Islet precursor cell (in vitro differentiated cells): ENCODE measurements at regions not wholly inside any gene's neighbourhood (a gene's known extent, or its start where the extent isn't known, plus 50 kb on each side); places are given as distances from the start of the nearest gene placed in this dataset.
"Not testable (repeated sequence)": the region's sequence is repeated elsewhere in the genome, so short reads cannot be mapped to it uniquely, and the experiment has no call there.

Experiments used
- DNase-seq: peaks from one replicate; pipeline ENCODE4 v3.0.0-alpha.2; 2018

- DNase-seq, result no peak
Measured at GRCh38 chr2:175401956-175402469, 220.5 kb upstream of the ATP5MC3 start.

GRCh38 chr2:175400975-175401374 is 219.5 kb upstream of the ATP5MC3 start:
- no peak for DNase-seq

- no peak for DNase-seq
Measured at GRCh38 chr2:175399326-175399725, 217.8 kb upstream of the ATP5MC3 start.

- DNase-seq, result no peak
Measured at GRCh38 chr2:175398848-175399247, 217.3 kb upstream of the ATP5MC3 start.

- no peak for DNase-seq
Measured at GRCh38 chr2:175396696-175397095, 215.2 kb upstream of the ATP5MC3 start.

GRCh38 chr2:175393851-175394250 is 212.3 kb upstream of the ATP5MC3 start:
- DNase-seq, result no peak

GRCh38 chr2:175383286-175383685 is 201.8 kb upstream of the ATP5MC3 start:
- DNase-seq, result no peak

GRCh38 chr2:175373729-175374128 is 192.2 kb upstream of the ATP5MC3 start:
- DNase-seq, result no peak

- DNase-seq, result no peak
Measured at GRCh38 chr2:175372704-175373701, 191.5 kb upstream of the ATP5MC3 start.

GRCh38 chr2:175371378-175371777 is 189.9 kb upstream of the ATP5MC3 start:
- DNase-seq, result no peak

GRCh38 chr2:175366815-175367214 is 185.3 kb upstream of the ATP5MC3 start:
- peak; percentile 71 for DNase-seq

GRCh38 chr2:175363699-175364098 is 182.2 kb upstream of the ATP5MC3 start:
- no peak for DNase-seq

- no peak for DNase-seq
Measured at GRCh38 chr2:175362331-175362730, 180.8 kb upstream of the ATP5MC3 start.

GRCh38 chr2:175359710-175360109 is 178.2 kb upstream of the ATP5MC3 start:
- no peak for DNase-seq

- no peak for DNase-seq
Measured at GRCh38 chr2:175356901-175357300, 175.4 kb upstream of the ATP5MC3 start.

- DNase-seq, result no peak
Measured at GRCh38 chr2:175355246-175355645, 173.7 kb upstream of the ATP5MC3 start.

GRCh38 chr2:175353275-175353674 is 171.8 kb upstream of the ATP5MC3 start:
- DNase-seq, result no peak

- no peak for DNase-seq
Measured at GRCh38 chr2:175351512-175351911, 170.0 kb upstream of the ATP5MC3 start.

GRCh38 chr2:175350105-175350504 is 168.6 kb upstream of the ATP5MC3 start:
- no peak for DNase-seq

GRCh38 chr2:175342085-175342484 is 160.6 kb upstream of the ATP5MC3 start:
- no peak for DNase-seq

- no peak for DNase-seq
Measured at GRCh38 chr2:175330195-175330594, 148.7 kb upstream of the ATP5MC3 start.

- DNase-seq, result no peak
Measured at GRCh38 chr2:175326801-175327200, 145.3 kb upstream of the ATP5MC3 start.

GRCh38 chr2:175326164-175326563 is 144.7 kb upstream of the ATP5MC3 start:
- not testable (repeated sequence) for DNase-seq

GRCh38 chr2:175323162-175323561 is 141.7 kb upstream of the ATP5MC3 start:
- no peak for DNase-seq
